Panc1 (cell line): ENCODE measurements at regions not wholly inside any gene's neighbourhood (a gene's known extent, or its start where the extent isn't known, plus 50 kb on each side); places are given as distances from the start of the nearest gene placed in this dataset.

Experiments used
- REST ChIP-seq, 2 experiments: IDR thresholded peaks; 2 replicates each; pipeline ENCODE4 v1.6.1; 2011 to 2012; ENCODE audit warnings: low read depth in 2 of 2, control low read depth in 1 of 2, low read length in 1 of 2, mild to moderate bottlenecking in 1 of 2, moderate library complexity in 1 of 2; ENCODE audit not compliant: insufficient read depth in 1 of 2
- SIN3A ChIP-seq: IDR thresholded peaks from 2 replicates; pipeline ENCODE4 v1.6.1; 2012; ENCODE audit warnings: low read depth, mild to moderate bottlenecking, low read length, moderate library complexity, borderline replicate concordance; ENCODE audit not compliant: insufficient read depth
- TF ChIP-seq, protein P1 (sequence below): fragments of 450-650 bp; IDR thresholded peaks from 2 replicates; pipeline ENCODE4 v1.5.1; 2017; ENCODE audit warnings: mild to moderate bottlenecking

DNA sequence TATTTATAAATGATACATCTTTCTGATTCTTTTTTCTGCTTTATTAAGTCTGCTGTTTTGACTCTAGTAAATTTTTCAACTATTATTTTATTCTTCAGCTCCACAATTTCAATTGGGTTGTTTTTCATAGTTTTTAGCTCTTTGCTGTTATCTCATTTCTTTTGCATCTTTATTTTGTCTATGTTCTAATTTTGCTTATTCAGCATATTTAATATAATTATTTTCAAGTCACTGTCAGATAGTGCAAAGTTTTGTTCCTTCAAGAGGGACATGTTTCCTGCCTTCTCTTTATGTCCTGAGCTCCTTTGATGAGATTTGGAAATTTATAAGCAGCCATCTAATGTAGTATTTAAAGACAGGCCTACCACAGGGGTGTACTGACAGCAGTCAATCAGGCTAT is 131.5 kb upstream of the ZNF722 start:
- TF ChIP-seq SIN3A = no peak
- no peak for TF ChIP-seq REST (IDR thresholded peaks at IDR 0.05; ENCODE audit: insufficient read depth in 1 of 2, low read depth in 2 of 2, low read length in 1 of 2)
- TF ChIP-seq, protein P1, sequence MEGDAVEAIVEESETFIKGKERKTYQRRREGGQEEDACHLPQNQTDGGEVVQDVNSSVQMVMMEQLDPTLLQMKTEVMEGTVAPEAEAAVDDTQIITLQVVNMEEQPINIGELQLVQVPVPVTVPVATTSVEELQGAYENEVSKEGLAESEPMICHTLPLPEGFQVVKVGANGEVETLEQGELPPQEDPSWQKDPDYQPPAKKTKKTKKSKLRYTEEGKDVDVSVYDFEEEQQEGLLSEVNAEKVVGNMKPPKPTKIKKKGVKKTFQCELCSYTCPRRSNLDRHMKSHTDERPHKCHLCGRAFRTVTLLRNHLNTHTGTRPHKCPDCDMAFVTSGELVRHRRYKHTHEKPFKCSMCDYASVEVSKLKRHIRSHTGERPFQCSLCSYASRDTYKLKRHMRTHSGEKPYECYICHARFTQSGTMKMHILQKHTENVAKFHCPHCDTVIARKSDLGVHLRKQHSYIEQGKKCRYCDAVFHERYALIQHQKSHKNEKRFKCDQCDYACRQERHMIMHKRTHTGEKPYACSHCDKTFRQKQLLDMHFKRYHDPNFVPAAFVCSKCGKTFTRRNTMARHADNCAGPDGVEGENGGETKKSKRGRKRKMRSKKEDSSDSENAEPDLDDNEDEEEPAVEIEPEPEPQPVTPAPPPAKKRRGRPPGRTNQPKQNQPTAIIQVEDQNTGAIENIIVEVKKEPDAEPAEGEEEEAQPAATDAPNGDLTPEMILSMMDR = no peak
